WTC11 (cell line): ENCODE measurements at regions not wholly inside any gene's neighbourhood (a gene's known extent, or its start where the extent isn't known, plus 50 kb on each side); places are given as distances from the start of the nearest gene placed in this dataset.

Experiments
- ATAC-seq: fragments of 200-7000 bp; cut with Tn5 transposase; 2 replicates; pipeline ENCODE4 v1.10.0; 2021; ENCODE audit warnings: mild to moderate bottlenecking, moderate library complexity
- CTCF ChIA-PET: fragments of 300-600 bp; sonication (Branson Sonifier 250); formaldehyde crosslinking; loops from one replicate; lab custom pipeline; 2021; ENCODE audit warnings: antibody characterized with exemption; lab: Charles Lee
- POLR2A ChIA-PET: fragments of 350-600 bp; sonication (Branson Sonifier 250); formaldehyde crosslinking; loops from one replicate; lab custom pipeline; 2021; ENCODE audit warnings: antibody characterized with exemption; lab: Charles Lee
- DNase-seq: peaks from one replicate; pipeline ENCODE4 v3.0.0; 2021; ENCODE audit warnings: low spot score
- H3K27ac Mint-ChIP-seq: 2 replicates; pipeline ENCODE4 v1.8.0; 2021; ENCODE audit warnings: mixed read lengths
- H3K27me3 Mint-ChIP-seq: 2 replicates; pipeline ENCODE4 v1.8.0; 2021; ENCODE audit warnings: low read depth, mild to moderate bottlenecking, moderate library complexity, mixed read lengths
- H3K36me3 Mint-ChIP-seq: 2 replicates; pipeline ENCODE4 v1.8.0; 2021; ENCODE audit warnings: mixed read lengths
- H3K4me1 Mint-ChIP-seq: 2 replicates; pipeline ENCODE4 v1.8.0; 2022; ENCODE audit warnings: mixed read lengths
- H3K4me3 Mint-ChIP-seq: 2 replicates; pipeline ENCODE4 v1.8.0; 2021; ENCODE audit warnings: mild to moderate bottlenecking, moderate library complexity, mixed read lengths
- H3K9me3 Mint-ChIP-seq: 2 replicates; pipeline ENCODE4 v1.8.0; 2021; ENCODE audit warnings: mixed read lengths
- ATF1 ChIP-seq: sonication (generic); formaldehyde crosslinking; IDR thresholded peaks from 2 replicates; pipeline ENCODE4 v1.8.1; 2023; ENCODE audit warnings: mild to moderate bottlenecking, moderate library complexity, missing genetic modification reagents
- CREB1 ChIP-seq: sonication (generic); formaldehyde crosslinking; IDR thresholded peaks from 2 replicates; pipeline ENCODE4 v1.8.0; 2023; ENCODE audit warnings: mild to moderate bottlenecking, missing genetic modification reagents
- ELF4 ChIP-seq: sonication (generic); formaldehyde crosslinking; IDR thresholded peaks from 2 replicates; pipeline ENCODE4 v1.8.1; 2022; ENCODE audit warnings: low read depth, mild to moderate bottlenecking, moderate library complexity, missing genetic modification reagents
- ETV6 ChIP-seq: sonication (generic); formaldehyde crosslinking; IDR thresholded peaks from 2 replicates; pipeline ENCODE4 v1.8.1; 2022; ENCODE audit warnings: mild to moderate bottlenecking, missing genetic modification reagents
- FOXJ3 ChIP-seq: sonication (generic); formaldehyde crosslinking; IDR thresholded peaks from 2 replicates; pipeline ENCODE4 v1.9.0; 2021; ENCODE audit warnings: missing genetic modification reagents, mild to moderate bottlenecking, borderline replicate concordance
- FOXP1 ChIP-seq: sonication (generic); formaldehyde crosslinking; IDR thresholded peaks from 2 replicates; pipeline ENCODE4 v1.8.0; 2022; ENCODE audit warnings: missing genetic modification reagents, mild to moderate bottlenecking, moderate library complexity, borderline replicate concordance
- GRHL2 ChIP-seq: fragments of 250-450 bp; sonication (Bioruptor Pico); IDR thresholded peaks from 2 replicates; pipeline ENCODE4 v1.8.0; 2022; ENCODE audit warnings: mild to moderate bottlenecking, moderate library complexity; ENCODE audit not compliant: insufficient replicate concordance, severe bottlenecking
- HMGA2 ChIP-seq: fragments of 250-450 bp; sonication (Bioruptor Pico); IDR thresholded peaks from 2 replicates; pipeline ENCODE4 v1.4.0; 2021; ENCODE audit warnings: mild to moderate bottlenecking, moderate library complexity
- JUN ChIP-seq: sonication (generic); formaldehyde crosslinking; IDR thresholded peaks from 2 replicates; pipeline ENCODE4 v1.8.0; 2023; ENCODE audit warnings: mild to moderate bottlenecking, missing genetic modification reagents
- MXD4 ChIP-seq: fragments of 250-450 bp; sonication (Bioruptor Pico); IDR thresholded peaks from 2 replicates; pipeline ENCODE4 v1.8.0; 2021; ENCODE audit warnings: mild to moderate bottlenecking, moderate library complexity, borderline replicate concordance
- NR3C1 ChIP-seq: sonication (generic); formaldehyde crosslinking; conservative IDR thresholded peaks from 2 replicates; pipeline ENCODE4 v1.8.1; 2023; ENCODE audit warnings: low read depth, mild to moderate bottlenecking, missing genetic modification reagents
- OVOL2 ChIP-seq: fragments of 250-450 bp; sonication (Bioruptor Pico); IDR thresholded peaks from 2 replicates; pipeline ENCODE4 v1.9.0; 2021; ENCODE audit warnings: mild to moderate bottlenecking, borderline replicate concordance
- PRRX2 ChIP-seq: fragments of 250-450 bp; sonication (Bioruptor Pico); IDR thresholded peaks from 2 replicates; pipeline ENCODE4 v1.8.0; 2021; ENCODE audit warnings: mild to moderate bottlenecking
- SMAD4 ChIP-seq: sonication (generic); formaldehyde crosslinking; IDR thresholded peaks from 2 replicates; pipeline ENCODE4 v1.8.0; 2022; ENCODE audit warnings: mild to moderate bottlenecking, missing genetic modification reagents
- SP1 ChIP-seq: sonication (generic); formaldehyde crosslinking; conservative IDR thresholded peaks from 2 replicates; pipeline ENCODE4 v1.8.1; 2022; ENCODE audit warnings: missing genetic modification reagents
- TEAD4 ChIP-seq: sonication (generic); formaldehyde crosslinking; IDR thresholded peaks from 2 replicates; pipeline ENCODE4 v1.8.0; 2022; ENCODE audit warnings: mild to moderate bottlenecking, missing genetic modification reagents
- ZNF423 ChIP-seq: fragments of 250-450 bp; sonication (Bioruptor Pico); IDR thresholded peaks from 2 replicates; pipeline ENCODE4 v2.1.2; 2022; ENCODE audit warnings: mild to moderate bottlenecking, moderate library complexity
- ZNF671 ChIP-seq: fragments of 250-450 bp; sonication (Bioruptor Pico); IDR thresholded peaks from 2 replicates; pipeline ENCODE4 v1.8.0; 2021; ENCODE audit warnings: mild to moderate bottlenecking
- TF ChIP-seq, protein P1 (sequence below): sonication (generic); formaldehyde crosslinking; IDR thresholded peaks from 2 replicates; pipeline ENCODE4 v1.8.1; 2023; ENCODE audit warnings: mild to moderate bottlenecking, missing genetic modification reagents, moderate library complexity
- TF ChIP-seq, protein P2 (sequence below): sonication (generic); formaldehyde crosslinking; IDR thresholded peaks from 2 replicates; pipeline ENCODE4 v1.8.1; 2023; ENCODE audit warnings: mild to moderate bottlenecking, missing genetic modification reagents
- TF ChIP-seq, protein P3 (sequence below): sonication (generic); formaldehyde crosslinking; IDR thresholded peaks from 2 replicates; pipeline ENCODE4 v1.8.1; 2023; ENCODE audit warnings: mild to moderate bottlenecking, missing genetic modification reagents
- TF ChIP-seq, protein P4 (sequence below): fragments of 250-450 bp; sonication (Bioruptor Pico); conservative IDR thresholded peaks from 2 replicates; pipeline ENCODE4 v1.9.0; 2021; ENCODE audit warnings: mild to moderate bottlenecking
- TF ChIP-seq, protein P5 (sequence below): fragments of 250-450 bp; sonication (Bioruptor Pico); IDR thresholded peaks from 2 replicates; pipeline ENCODE4 v2.1.2; 2022; ENCODE audit warnings: mild to moderate bottlenecking, moderate library complexity

DNA sequence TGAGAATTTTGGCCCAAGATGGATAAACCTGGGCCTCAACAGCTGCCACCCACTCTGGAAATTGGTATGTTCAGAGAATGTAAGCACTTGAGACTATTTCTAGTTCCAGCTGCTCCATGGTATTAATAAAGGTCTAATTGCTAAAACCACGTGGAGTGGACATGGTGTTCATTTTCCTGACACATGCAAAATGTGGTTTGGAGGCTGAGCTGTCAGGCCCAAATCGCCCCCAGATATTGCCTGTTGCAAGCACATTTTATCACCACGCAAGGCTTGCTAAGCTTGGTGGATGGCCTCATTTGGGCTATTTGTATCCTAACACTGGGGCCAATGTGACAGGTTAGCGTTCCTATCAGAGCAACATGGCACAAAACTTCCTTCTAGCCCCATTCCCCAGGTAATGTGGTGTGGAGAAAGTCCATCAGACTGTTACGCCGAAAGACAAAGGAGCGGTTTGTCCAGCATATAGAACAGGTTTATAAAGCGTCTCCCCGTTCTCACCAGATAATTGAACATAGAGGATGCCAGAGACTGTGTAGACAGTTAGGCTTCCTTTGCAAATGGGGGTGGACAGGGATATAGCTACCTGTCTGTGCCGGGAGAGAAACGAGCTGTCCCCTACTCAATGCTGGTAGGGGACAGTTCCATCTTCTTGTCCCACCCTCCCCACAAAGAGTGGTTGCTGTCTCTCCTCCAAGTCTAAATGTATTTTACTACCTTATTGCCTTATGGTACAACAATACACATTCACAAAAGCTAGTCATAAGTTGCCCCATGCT lies 78.0 kb upstream of the ANKRD1 start:
- H3K4me1 Mint-ChIP-seq: no peaks in the 10 kb centered on the region
- CTCF ChIA-PET: no interaction called here
- TF ChIP-seq FOXJ3 (no peak), ETV6 (CRISPR knock-in tag) (no peak), MXD4 (no peak), JUN (CRISPR knock-in tag) (no peak), TEAD4 (CRISPR knock-in tag) (no peak), NR3C1 (no peak), PRRX2 (CRISPR knock-in tag) (no peak), GRHL2 (CRISPR knock-in tag) (no peak), FOXP1 (CRISPR knock-in tag) (no peak), SMAD4 (CRISPR knock-in tag) (no peak), ATF1 (CRISPR knock-in tag) (no peak), OVOL2 (CRISPR knock-in tag) (no peak), ZNF423 (CRISPR knock-in tag) (no peak)
- TF ChIP-seq, protein P1, sequence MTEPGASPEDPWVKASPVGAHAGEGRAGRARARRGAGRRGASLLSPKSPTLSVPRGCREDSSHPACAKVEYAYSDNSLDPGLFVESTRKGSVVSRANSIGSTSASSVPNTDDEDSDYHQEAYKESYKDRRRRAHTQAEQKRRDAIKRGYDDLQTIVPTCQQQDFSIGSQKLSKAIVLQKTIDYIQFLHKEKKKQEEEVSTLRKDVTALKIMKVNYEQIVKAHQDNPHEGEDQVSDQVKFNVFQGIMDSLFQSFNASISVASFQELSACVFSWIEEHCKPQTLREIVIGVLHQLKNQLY (CRISPR knock-in tag): no peak
- TF ChIP-seq, protein P2, sequence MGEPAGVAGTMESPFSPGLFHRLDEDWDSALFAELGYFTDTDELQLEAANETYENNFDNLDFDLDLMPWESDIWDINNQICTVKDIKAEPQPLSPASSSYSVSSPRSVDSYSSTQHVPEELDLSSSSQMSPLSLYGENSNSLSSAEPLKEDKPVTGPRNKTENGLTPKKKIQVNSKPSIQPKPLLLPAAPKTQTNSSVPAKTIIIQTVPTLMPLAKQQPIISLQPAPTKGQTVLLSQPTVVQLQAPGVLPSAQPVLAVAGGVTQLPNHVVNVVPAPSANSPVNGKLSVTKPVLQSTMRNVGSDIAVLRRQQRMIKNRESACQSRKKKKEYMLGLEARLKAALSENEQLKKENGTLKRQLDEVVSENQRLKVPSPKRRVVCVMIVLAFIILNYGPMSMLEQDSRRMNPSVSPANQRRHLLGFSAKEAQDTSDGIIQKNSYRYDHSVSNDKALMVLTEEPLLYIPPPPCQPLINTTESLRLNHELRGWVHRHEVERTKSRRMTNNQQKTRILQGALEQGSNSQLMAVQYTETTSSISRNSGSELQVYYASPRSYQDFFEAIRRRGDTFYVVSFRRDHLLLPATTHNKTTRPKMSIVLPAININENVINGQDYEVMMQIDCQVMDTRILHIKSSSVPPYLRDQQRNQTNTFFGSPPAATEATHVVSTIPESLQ: no peak
- DNase-seq (no peak), ATAC-seq (no peak)
- no peak overlapping the region for H3K4me3 Mint-ChIP-seq
- no peaks in the 10 kb centered on the region for H3K36me3 Mint-ChIP-seq
- H3K27me3 Mint-ChIP-seq: peaks cover 24% of the 10 kb centered on the region
- POLR2A ChIA-PET: no interaction called here
- H3K9me3 Mint-ChIP-seq: no peaks in the 10 kb centered on the region
- H3K27ac Mint-ChIP-seq: no peak overlapping the region

DNA sequence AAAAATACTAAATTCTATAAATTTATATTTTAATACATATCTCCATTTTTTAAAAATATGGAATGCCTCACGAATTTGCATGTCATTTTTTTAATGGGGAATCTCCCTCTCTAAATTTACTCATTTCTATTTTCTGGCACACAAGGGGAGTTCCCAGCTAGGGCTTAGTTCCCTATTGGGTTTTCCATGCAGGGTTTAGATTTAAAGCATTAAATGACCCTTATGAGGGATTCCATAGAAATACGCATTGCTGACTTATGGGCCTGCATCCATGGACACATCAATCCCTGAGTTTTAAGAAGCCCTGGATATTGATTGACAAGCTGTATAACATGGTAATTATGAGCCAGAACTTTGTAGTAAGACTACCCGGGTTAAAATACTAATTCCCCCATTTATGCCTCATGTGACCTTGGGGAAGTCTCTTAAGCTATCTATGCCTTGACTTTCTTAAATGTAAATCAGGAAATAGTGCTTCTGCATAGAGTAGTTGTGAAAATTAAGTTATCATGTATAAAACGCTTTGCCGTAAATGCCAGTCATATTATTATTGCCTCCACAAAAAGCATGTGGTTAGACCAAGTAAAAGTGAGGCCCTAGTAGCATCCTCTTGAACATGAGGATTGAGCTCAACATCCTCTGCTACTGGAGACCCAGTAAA lies 78.8 kb upstream of the ANKRD1 start:
- TF ChIP-seq JUN (CRISPR knock-in tag): no peak
- Mint-ChIP-seq H3K9me3 (no peaks in the 10 kb centered on the region), H3K27me3 (peaks cover 25% of the 10 kb centered on the region), H3K4me1 (no peaks in the 10 kb centered on the region), H3K4me3 (no peak overlapping the region), H3K36me3 (no peaks in the 10 kb centered on the region), H3K27ac (no peak overlapping the region)
- ATAC-seq: no peak
- ChIA-PET CTCF (interaction anchor here (1.3 kb wide), 1 partner anchor 249 kb away, joined by 3 read pairs; no protein-coding TSS in a partner anchor), POLR2A (no interaction called here)
- no peak for DNase-seq

DNA sequence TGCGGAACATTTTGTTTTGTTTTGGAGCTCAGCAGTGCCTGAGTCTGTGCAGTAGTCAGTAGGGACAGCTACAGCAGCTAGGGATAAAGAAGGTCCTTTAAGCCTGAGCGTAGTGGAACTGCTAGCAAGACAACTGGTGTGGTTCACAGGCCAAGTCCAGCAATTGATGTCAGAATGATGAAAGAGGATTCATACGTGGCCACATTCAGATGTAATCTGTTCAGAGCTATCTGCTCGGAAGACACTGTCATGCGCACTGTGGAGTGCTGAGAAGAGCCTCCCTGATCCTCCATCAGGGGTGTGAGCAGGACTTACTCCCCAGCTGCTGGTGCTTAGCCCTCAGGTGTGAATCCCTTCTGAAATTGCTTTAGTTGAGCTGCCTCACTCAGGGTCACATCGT lies 79.6 kb upstream of the ANKRD1 start:
- ChIA-PET CTCF (interaction anchor here (1.2 to 1.3 kb wide), 2 partner anchors 88 to 248 kb away, joined by 3 to 4 read pairs; no protein-coding TSS in a partner anchor), POLR2A (no interaction called here)
- Mint-ChIP-seq H3K4me3 (no peak overlapping the region), H3K27ac (no peak overlapping the region), H3K9me3 (no peaks in the 10 kb centered on the region), H3K4me1 (no peaks in the 10 kb centered on the region), H3K36me3 (no peaks in the 10 kb centered on the region), H3K27me3 (peaks cover 28% of the 10 kb centered on the region)
- DNase-seq (no peak), ATAC-seq (no peak)
- TF ChIP-seq, protein P3, sequence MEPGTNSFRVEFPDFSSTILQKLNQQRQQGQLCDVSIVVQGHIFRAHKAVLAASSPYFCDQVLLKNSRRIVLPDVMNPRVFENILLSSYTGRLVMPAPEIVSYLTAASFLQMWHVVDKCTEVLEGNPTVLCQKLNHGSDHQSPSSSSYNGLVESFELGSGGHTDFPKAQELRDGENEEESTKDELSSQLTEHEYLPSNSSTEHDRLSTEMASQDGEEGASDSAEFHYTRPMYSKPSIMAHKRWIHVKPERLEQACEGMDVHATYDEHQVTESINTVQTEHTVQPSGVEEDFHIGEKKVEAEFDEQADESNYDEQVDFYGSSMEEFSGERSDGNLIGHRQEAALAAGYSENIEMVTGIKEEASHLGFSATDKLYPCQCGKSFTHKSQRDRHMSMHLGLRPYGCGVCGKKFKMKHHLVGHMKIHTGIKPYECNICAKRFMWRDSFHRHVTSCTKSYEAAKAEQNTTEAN (CRISPR knock-in tag): no peak
- TF ChIP-seq, protein P4, sequence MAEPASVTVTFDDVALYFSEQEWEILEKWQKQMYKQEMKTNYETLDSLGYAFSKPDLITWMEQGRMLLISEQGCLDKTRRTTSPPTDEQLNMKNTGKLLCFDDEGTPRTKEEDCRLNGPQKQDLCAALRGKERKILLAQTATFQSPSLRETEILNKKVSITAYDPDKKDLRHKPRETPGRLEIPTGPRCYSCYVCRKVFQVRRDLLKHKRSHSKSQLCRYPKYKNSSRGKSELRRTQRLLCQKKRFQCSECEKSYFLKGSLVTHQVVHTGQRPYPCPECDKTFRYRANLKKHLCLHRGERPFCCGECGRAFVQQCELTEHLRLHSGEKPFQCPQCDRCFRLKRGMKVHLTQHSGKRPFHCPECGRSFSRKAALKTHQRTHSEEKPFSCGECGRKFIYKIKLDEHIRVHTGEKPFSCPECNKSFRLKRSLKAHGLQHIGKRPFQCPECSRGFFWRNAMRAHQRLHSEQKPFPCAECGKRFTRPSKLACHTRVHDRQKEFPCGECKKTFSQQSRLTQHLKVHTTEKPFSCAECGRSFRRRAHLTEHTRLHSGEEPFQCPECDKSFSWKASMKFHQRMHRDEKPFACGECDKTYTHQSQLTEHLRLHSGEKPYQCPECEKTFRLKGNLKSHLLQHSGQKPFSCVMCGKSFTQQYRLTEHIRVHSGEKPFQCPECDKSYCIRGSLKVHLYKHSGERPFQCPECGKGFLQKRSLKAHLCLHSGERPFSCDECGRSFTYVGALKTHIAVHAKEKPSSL (CRISPR knock-in tag): no peak
- TF ChIP-seq SP1 (CRISPR knock-in tag) (no peak), ELF4 (CRISPR knock-in tag) (no peak), CREB1 (CRISPR knock-in tag) (no peak), HMGA2 (no peak), ZNF671 (CRISPR knock-in tag) (no peak)
- TF ChIP-seq, protein P5, sequence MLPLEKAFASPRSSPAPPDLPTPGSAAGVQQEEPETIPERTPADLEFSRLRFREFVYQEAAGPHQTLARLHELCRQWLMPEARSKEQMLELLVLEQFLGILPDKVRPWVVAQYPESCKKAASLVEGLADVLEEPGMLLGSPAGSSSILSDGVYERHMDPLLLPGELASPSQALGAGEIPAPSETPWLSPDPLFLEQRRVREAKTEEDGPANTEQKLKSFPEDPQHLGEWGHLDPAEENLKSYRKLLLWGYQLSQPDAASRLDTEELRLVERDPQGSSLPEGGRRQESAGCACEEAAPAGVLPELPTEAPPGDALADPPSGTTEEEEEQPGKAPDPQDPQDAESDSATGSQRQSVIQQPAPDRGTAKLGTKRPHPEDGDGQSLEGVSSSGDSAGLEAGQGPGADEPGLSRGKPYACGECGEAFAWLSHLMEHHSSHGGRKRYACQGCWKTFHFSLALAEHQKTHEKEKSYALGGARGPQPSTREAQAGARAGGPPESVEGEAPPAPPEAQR (CRISPR knock-in tag): no peak
